ENCODE measurements at regions not wholly inside any gene's neighbourhood (a gene's known extent, or its start where the extent isn't known, plus 50 kb on each side); places are given as distances from the start of the nearest gene placed in this dataset.

DNA sequence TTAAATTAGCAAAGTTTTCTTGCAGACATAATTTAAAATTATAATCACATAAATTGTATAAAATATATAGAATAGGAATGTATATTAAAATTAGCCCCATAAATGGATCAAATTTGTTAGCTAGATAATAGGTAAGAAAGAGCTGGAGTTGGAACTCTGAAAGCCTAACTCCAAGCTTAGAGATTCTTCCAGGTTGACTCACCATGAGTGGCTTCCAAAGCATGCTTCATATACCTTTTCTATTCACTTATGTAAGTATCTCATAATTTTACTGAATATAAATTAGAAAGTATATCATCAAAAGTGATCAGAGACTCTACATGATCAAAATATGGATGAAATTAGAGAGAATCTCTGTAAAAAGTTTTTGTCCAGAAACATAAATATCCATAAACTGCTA is 320.7 kb upstream of the MAGI2 start:
- POLR2A ChIA-PET = no interaction called here
- H3K4me3 ChIP-seq (ENCODE audit: control extremely low read depth in 1 of 5, extremely low read depth in 1 of 5, insufficient read depth in 1 of 5, low read depth in 2 of 5, low read length in 4 of 5) = no peak overlapping the region
- CTCF ChIA-PET = no interaction called here
- H3K4me1 ChIP-seq (ENCODE audit: control insufficient read depth in 2 of 2, insufficient read depth in 2 of 2, low read length in 2 of 2) = no peaks in the 10 kb centered on the region
- H3K79me2 ChIP-seq (ENCODE audit: control insufficient read depth, insufficient read depth, low read length) = no peaks in the 10 kb centered on the region
- no peaks in the 10 kb centered on the region for H3K36me3 ChIP-seq (replicated peaks in 1 of 2; ENCODE audit: control extremely low read depth in 1 of 2, control insufficient read depth in 1 of 2, extremely low read depth in 1 of 2, insufficient read depth in 2 of 2, low read length in 1 of 2)
- Mint-ChIP-seq H3K27ac (no peak overlapping the region), H3K4me3 (no peak overlapping the region), H3K9me3 (ENCODE audit: insufficient read depth) (no peaks in the 10 kb centered on the region), H3K27me3 (no peaks in the 10 kb centered on the region), H3K4me1 (no peaks in the 10 kb centered on the region)
- intact Hi-C loops (cut with micrococcal nuclease) = no loop called here
- H3K4me2 ChIP-seq (replicated peaks; ENCODE audit: low read depth, low read length, poor library complexity, severe bottlenecking) = no peak overlapping the region
- no peaks in the 10 kb centered on the region for H4K20me1 ChIP-seq (ENCODE audit: control insufficient read depth, insufficient read depth, low read length, poor library complexity, severe bottlenecking)
- no peaks in the 10 kb centered on the region for H3K27me3 ChIP-seq (replicated peaks in 1 of 4; ENCODE audit: control extremely low read depth in 1 of 4, control insufficient read depth in 3 of 4, insufficient read depth in 4 of 4, low read length in 3 of 4)
- H3K9ac ChIP-seq (ENCODE audit: low read length) = no peak overlapping the region
- H2AFZ ChIP-seq (ENCODE audit: insufficient read depth, low read depth, low read length, poor library complexity, severe bottlenecking) = no peak overlapping the region
- TF ChIP-seq, protein P1, sequence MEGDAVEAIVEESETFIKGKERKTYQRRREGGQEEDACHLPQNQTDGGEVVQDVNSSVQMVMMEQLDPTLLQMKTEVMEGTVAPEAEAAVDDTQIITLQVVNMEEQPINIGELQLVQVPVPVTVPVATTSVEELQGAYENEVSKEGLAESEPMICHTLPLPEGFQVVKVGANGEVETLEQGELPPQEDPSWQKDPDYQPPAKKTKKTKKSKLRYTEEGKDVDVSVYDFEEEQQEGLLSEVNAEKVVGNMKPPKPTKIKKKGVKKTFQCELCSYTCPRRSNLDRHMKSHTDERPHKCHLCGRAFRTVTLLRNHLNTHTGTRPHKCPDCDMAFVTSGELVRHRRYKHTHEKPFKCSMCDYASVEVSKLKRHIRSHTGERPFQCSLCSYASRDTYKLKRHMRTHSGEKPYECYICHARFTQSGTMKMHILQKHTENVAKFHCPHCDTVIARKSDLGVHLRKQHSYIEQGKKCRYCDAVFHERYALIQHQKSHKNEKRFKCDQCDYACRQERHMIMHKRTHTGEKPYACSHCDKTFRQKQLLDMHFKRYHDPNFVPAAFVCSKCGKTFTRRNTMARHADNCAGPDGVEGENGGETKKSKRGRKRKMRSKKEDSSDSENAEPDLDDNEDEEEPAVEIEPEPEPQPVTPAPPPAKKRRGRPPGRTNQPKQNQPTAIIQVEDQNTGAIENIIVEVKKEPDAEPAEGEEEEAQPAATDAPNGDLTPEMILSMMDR (IDR thresholded peaks at IDR 0.05) = no peak
- TF ChIP-seq EZH2 (IDR thresholded peaks at IDR 0.05; ENCODE audit: borderline replicate concordance, insufficient read depth, low read depth, low read length, poor library complexity, severe bottlenecking) = no peak
- H3K27ac ChIP-seq (ENCODE audit: low read length in 2 of 2) = no peak overlapping the region
- peaks cover 0 to 8% (median 0%) of the 10 kb centered on the region in 3 donors for H3K9me3 ChIP-seq (ENCODE audit: control extremely low read depth in 1 of 3, control insufficient read depth in 2 of 3, insufficient read depth in 1 of 3, low read length in 2 of 3)
- no peak for ATAC-seq (ENCODE audit: low read depth)
- DNase-seq = no peak

DNA sequence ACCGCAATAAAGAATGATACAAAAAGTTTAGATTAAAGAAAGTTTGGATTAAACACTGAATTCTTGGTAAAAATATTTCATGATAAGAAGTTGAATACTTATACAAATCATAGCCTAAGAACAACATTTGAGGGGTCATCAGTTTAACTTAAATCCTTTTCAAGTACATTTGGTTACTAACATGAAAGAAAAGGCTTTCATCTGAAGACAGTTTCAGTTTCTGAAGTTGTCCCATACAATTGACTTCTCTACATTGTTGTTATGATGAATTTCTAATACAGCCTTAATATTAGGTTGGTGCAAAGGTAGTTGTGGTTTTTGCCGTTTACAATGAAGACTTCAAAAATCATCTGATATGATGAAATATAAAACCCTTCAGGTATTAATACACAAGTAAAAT is 317.5 kb upstream of the MAGI2 start:
- Histone ChIP-seq H3K9ac (ENCODE audit: low read length) (no peak overlapping the region), H2AFZ (ENCODE audit: insufficient read depth, low read depth, low read length, poor library complexity, severe bottlenecking) (no peak overlapping the region), H4K20me1 (ENCODE audit: control insufficient read depth, insufficient read depth, low read length, poor library complexity, severe bottlenecking) (no peaks in the 10 kb centered on the region), H3K27ac (ENCODE audit: low read length in 2 of 2) (no peak overlapping the region), H3K9me3 (ENCODE audit: control extremely low read depth in 1 of 3, control insufficient read depth in 2 of 3, insufficient read depth in 1 of 3, low read length in 2 of 3) (peaks cover 0 to 4% (median 0%) of the 10 kb centered on the region in 3 donors), H3K79me2 (ENCODE audit: control insufficient read depth, insufficient read depth, low read length) (no peaks in the 10 kb centered on the region), H3K4me2 (replicated peaks; ENCODE audit: low read depth, low read length, poor library complexity, severe bottlenecking) (no peak overlapping the region), H3K4me1 (ENCODE audit: control insufficient read depth in 2 of 2, insufficient read depth in 2 of 2, low read length in 2 of 2) (no peaks in the 10 kb centered on the region), H3K4me3 (ENCODE audit: control extremely low read depth in 1 of 5, extremely low read depth in 1 of 5, insufficient read depth in 1 of 5, low read depth in 2 of 5, low read length in 4 of 5) (no peak overlapping the region), H3K27me3 (replicated peaks in 1 of 4; ENCODE audit: control extremely low read depth in 1 of 4, control insufficient read depth in 3 of 4, insufficient read depth in 4 of 4, low read length in 3 of 4) (no peaks in the 10 kb centered on the region), H3K36me3 (replicated peaks in 1 of 2; ENCODE audit: control extremely low read depth in 1 of 2, control insufficient read depth in 1 of 2, extremely low read depth in 1 of 2, insufficient read depth in 2 of 2, low read length in 1 of 2) (no peaks in the 10 kb centered on the region)
- intact Hi-C loops (cut with micrococcal nuclease) = no loop called here
- no peak for TF ChIP-seq EZH2 (IDR thresholded peaks at IDR 0.05; ENCODE audit: borderline replicate concordance, insufficient read depth, low read depth, low read length, poor library complexity, severe bottlenecking)
- CTCF ChIA-PET = no interaction called here
- DNase-seq = no peak
- POLR2A ChIA-PET = no interaction called here
- Mint-ChIP-seq H3K27ac (no peak overlapping the region), H3K27me3 (no peaks in the 10 kb centered on the region), H3K4me1 (no peaks in the 10 kb centered on the region), H3K9me3 (ENCODE audit: insufficient read depth) (no peaks in the 10 kb centered on the region), H3K4me3 (no peak overlapping the region)
- no CpG with 5 or more reads among the region's 2 CpGs for WGBS (ENCODE audit: insufficient coverage)
- ATAC-seq (ENCODE audit: low read depth) = no peak

Data from B cell (primary cell).